Fibroblast of skin of left quadriceps (primary cell): ENCODE measurements at regions not wholly inside any gene's neighbourhood (a gene's known extent, or its start where the extent isn't known, plus 50 kb on each side); places are given as distances from the start of the nearest gene placed in this dataset.
A peak's percentile ranks its signal among the peaks of the same experiment; 100 is the strongest.

ENCODE experiments used
- DNase-seq, 2 experiments: peaks; one replicate each; pipeline ENCODE4 v3.0.0-alpha.2; 2013; ENCODE audit warnings: low read depth in 2 of 2

GRCh38 chr10:36375107-36375506, 733.0 kb upstream of the FZD8 start:
- DNase-seq, result no peak

DNA sequence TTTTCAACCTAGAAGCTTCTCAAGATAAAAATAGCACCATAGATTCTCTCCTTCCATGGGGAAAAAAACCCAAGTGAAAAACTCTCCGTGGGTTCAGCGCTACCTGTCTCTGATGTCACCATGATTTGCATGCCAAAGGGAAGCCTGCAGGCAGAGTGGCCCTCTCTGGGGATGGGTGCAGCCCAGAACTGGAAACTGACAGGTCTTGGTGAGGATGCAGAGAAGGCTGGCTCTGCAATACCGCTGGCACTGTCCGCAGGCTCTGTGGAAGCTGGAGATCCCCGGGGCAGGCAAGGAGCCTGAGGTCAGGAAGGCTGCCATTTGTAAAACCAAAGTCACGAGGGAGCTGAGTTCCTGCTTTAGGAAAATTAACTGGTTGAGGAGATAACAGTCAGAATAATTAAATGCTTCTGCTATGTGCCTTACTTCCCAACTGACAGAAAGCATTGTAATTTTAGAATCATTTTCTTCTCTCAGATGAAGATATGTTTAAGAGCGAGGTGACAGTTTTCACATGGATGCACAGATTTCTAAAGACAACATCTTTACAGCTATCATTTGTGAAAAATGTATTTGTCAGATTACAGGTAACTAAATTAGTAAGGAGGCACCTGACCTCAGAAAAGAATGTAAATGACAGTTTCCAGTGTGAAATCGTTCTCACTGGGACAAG, 731.5 kb upstream of the FZD8 start:
- DNase-seq, result no peak

GRCh38 chr10:36367362-36367761, 725.3 kb upstream of the FZD8 start:
- DNase-seq, result no peak

DNA sequence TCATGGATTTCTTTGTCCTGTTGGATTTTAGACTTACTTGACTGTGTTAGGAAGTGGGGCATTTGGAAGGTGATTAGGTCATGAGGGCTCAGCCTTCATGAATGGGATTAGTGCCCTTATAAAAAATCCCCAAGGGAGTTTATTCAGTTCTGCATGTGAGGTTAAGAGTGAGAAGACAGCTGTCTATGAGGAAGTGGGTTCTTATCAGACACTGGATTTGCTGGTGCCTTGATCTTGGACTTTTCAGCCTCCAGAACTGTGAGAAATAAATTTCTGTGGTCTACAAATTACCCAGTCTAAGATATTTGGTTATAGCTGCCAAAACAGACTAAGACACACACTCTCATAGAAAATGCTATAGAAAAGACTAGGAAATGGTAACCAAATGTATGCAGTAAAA, 724.7 kb upstream of the FZD8 start:
- DNase-seq, result no peak

- no peak for DNase-seq
Observed at GRCh38 chr10:36366065-36366464, 724.0 kb upstream of the FZD8 start.

GRCh38 chr10:36362257-36362656, 720.2 kb upstream of the FZD8 start:
- no peak for DNase-seq

- no peak for DNase-seq
Observed at GRCh38 chr10:36358736-36359135, 716.6 kb upstream of the FZD8 start.

DNA sequence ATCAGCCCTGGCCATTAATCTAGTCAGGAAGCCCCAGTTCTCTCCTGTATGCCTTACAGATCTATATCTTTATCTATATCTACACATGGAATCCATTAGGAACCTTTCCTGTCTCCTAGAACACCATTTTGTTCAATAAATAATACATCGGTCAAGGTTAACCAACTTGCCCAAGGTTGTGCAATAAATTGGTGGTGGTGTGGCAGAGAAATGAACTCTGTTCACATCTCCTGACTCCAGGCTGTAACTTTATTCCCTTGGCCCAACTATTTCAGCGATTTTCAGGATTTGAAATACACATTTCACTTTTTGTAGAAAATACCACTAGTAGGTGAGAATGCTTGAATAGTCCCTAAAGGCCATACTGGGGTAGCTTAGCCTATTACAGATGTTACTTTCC, 712.5 kb upstream of the FZD8 start:
- DNase-seq, result no peak

DNA sequence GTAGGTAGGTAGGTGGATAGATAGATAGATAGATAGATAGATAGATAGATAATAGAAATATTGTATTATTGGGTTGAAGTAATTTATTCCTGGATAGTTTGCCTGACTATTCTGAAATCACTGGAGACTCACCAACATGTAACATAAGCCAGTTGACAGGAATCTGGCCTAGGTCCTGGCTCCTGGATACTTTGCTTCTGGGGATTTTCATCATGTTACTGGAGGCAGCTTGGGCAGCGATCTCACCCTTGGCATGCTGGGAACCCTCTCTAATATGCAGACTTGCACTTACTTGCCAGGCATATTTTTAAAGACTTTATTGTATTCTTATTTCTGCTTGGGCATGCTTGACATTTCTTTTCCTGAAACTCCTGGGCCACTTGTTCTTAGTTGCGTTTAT, 709.1 kb upstream of the FZD8 start:
- no peak for DNase-seq

DNA sequence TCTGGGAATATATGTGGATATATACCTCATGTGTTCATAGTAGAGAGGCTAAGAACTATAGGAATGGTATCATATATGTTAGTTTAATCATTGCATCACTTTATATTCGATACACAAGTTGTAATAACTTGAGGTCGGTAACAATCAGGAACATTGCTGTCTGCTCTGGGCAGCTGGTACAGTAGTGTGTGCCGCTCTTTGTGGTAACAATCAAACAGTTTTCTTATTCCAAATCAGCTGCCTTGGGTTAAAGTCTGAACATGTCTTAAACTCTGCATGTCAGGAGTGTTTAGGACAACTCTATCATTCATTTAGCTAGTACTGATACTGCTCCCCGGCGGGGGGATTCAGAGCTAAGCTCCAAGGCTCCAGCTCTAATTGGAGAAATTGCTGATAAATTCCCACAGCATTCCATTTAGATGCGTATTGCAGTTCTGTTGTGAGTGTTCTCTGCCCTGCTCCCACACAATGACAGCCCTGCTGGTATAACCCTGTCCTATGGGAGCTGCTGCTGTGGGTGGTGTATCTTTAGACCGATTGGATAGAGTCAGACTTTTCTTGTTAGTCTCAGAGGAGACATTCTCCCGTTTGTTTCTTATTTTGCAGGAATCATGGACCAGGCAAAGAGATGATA, 707.5 kb upstream of the FZD8 start:
- DNase-seq, result peak; percentile 84 to 86

GRCh38 chr10:36345807-36346206, 703.7 kb upstream of the FZD8 start:
- DNase-seq, result no peak

- no peak for DNase-seq
Observed at GRCh38 chr10:36345175-36345533, 703.1 kb upstream of the FZD8 start.

- DNase-seq, result peak; percentile 25 to 30
Observed at GRCh38 chr10:36344240-36345174, 702.4 kb upstream of the FZD8 start.

DNA sequence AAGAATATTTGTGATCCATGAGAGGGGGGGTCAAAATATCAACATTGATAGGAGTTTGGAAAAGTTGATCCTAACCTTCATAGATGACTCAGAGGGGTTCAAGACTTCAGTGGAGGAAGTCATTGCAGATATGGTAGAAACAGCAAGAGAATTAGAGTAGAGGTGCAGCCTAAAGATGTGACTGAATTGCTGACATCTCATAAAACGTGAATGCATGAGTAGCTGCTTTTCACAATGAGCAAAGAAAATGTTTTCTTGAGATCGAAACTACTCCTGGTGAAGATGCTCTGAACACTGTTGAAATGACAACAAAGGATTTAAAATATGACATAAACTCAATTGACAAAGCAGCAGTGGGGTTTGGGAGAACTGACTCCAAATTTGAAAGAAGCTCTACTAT, 700.7 kb upstream of the FZD8 start:
- no peak for DNase-seq

DNA sequence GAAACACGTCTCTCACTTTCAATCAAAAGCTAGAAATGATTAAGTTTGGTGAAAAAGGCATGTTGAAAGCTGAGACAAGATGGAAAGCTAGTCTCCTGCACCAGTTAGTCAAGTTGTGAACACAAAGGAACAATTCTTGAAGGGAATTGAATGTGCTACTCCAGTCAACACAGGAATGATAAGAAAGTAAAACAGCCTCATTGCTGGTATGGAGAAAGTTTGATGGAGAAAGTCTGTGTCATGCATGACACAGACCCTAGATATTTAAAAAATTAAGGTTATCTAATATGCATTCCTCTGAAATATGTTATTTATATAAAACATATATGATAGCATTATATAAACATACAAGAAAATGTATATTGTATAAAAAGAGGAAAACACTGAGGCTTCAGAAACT, 699.4 kb upstream of the FZD8 start:
- DNase-seq, result no peak

- DNase-seq, result no peak
Observed at GRCh38 chr10:36336315-36336714, 694.2 kb upstream of the FZD8 start.

- no peak for DNase-seq
Observed at GRCh38 chr10:36333446-36333845, 691.4 kb upstream of the FZD8 start.

- no peak for DNase-seq
Observed at GRCh38 chr10:36332926-36333325, 690.8 kb upstream of the FZD8 start.

DNA sequence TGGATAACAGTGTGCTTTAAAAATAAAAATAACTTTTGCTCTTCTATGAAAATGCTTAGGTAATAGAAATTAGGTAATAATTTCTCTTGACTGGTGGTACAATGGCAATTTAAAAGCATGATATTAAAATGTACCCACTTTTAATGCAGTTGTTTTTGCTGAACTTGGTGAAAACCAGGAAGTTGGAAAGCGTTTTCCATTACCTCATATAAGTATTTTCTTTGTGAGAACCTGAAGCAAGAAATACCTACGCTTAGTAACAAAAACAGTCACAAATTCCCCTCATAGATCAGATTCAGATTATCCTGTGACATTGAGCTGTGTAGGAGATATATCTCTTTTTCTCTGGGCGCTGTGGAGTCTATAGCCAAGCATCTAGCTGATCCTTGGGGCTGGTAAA, 689.0 kb upstream of the FZD8 start:
- no peak for DNase-seq

GRCh38 chr10:36325815-36326214, 683.7 kb upstream of the FZD8 start:
- no peak for DNase-seq

- no peak for DNase-seq
Observed at GRCh38 chr10:36324831-36325230, 682.7 kb upstream of the FZD8 start.

GRCh38 chr10:36313142-36313541, 671.0 kb upstream of the FZD8 start:
- DNase-seq, result no peak

DNA sequence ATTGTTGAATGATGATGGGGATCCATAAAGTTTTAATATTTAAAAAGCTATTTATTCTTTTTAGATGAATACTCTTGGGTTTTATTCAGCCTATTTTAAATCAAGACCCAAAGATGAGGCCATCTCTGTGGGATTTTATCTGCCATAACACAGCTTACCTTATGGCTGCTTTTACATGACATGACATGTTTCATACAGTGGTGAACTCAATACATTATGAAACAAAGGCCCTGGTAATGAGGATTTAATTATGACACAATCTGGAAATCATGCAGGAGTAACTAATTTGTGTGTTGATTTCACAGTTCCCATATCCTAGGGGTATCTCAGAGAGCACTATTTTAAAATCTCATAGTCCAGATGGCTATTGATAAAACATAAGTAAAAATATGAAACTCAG, 661.8 kb upstream of the FZD8 start:
- no peak for DNase-seq
